Sciatic nerve (tissue), 2 donors: ENCODE measurements at regions not wholly inside any gene's neighbourhood (a gene's known extent, or its start where the extent isn't known, plus 50 kb on each side); places are given as distances from the start of the nearest gene placed in this dataset.

Experiments
- ATAC-seq: fragments of 200-7000 bp; cut with Tn5 transposase; one replicate; pipeline ENCODE4 v1.9.1; 2020; ENCODE audit warnings: mild to moderate bottlenecking, moderate library complexity
- DNase-seq: peaks from one replicate; pipeline ENCODE4 v3.0.0-alpha.2; 2020; ENCODE audit warnings: low spot score
- intact Hi-C: fragments of 100-400 bp; cut with DNase I; formaldehyde crosslinking; loops from one replicate; pipeline ENCODE4 v1.14.2; 2022
- donor health status: DM: no; HTN: no; CAD: no.
- donor health status: DM: no; HTN: no; CAD: no.

GRCh38 chr6:100166956-100167355, 172.9 kb upstream of the MCHR2 start:
- no peak for DNase-seq
- intact Hi-C loops = no loop called here
- ATAC-seq = no peak

- intact Hi-C loops = loop anchor here (2.0 kb wide), 1 partner anchor 67 kb away; no protein-coding TSS in a partner anchor
- DNase-seq (no peak), ATAC-seq (no peak)
Measured at GRCh38 chr6:100165442-100165841, 171.4 kb upstream of the MCHR2 start.

GRCh38 chr6:100163035-100163434, 169.0 kb upstream of the MCHR2 start:
- intact Hi-C loops = no loop called here
- no peak for DNase-seq
- ATAC-seq = no peak

GRCh38 chr6:100161782-100162365, 167.9 kb upstream of the MCHR2 start:
- DNase-seq = no peak
- no peak for ATAC-seq
- intact Hi-C loops = no loop called here

GRCh38 chr6:100160930-100161329, 166.9 kb upstream of the MCHR2 start:
- DNase-seq (no peak), ATAC-seq (no peak)
- intact Hi-C loops = no loop called here

GRCh38 chr6:100155141-100155540, 161.1 kb upstream of the MCHR2 start:
- no peak for DNase-seq
- ATAC-seq = no peak

GRCh38 chr6:100153636-100154275, 159.7 kb upstream of the MCHR2 start:
- ATAC-seq (no peak), DNase-seq (no peak)
- intact Hi-C loops = no loop called here

More at GRCh38 chr6:100155141-100155540, 161.1 kb upstream of the MCHR2 start:
- intact Hi-C loops = no loop called here

- DNase-seq (no peak), ATAC-seq (no peak)
- intact Hi-C loops = no loop called here
Measured at GRCh38 chr6:100152201-100152600, 158.2 kb upstream of the MCHR2 start.

GRCh38 chr6:100144991-100145390, 151.0 kb upstream of the MCHR2 start:
- ATAC-seq (no peak), DNase-seq (no peak)
- intact Hi-C loops = no loop called here

- DNase-seq (no peak), ATAC-seq (no peak)
- intact Hi-C loops = no loop called here
Measured at GRCh38 chr6:100138346-100139022, 144.5 kb upstream of the MCHR2 start.

- intact Hi-C loops = no loop called here
- ATAC-seq (no peak), DNase-seq (no peak)
Measured at GRCh38 chr6:100137759-100138158, 143.7 kb upstream of the MCHR2 start.

GRCh38 chr6:100136590-100136989, 142.6 kb upstream of the MCHR2 start:
- ATAC-seq = no peak
- intact Hi-C loops = no loop called here
- DNase-seq = no peak

GRCh38 chr6:100135977-100136376, 142.0 kb upstream of the MCHR2 start:
- DNase-seq (no peak), ATAC-seq (no peak)
- intact Hi-C loops = no loop called here

GRCh38 chr6:100134703-100135102, 140.7 kb upstream of the MCHR2 start:
- intact Hi-C loops = no loop called here
- no peak for ATAC-seq

GRCh38 chr6:100134297-100134696, 140.3 kb upstream of the MCHR2 start:
- DNase-seq (no peak), ATAC-seq (no peak)
- intact Hi-C loops = no loop called here

More at GRCh38 chr6:100134703-100135102, 140.7 kb upstream of the MCHR2 start:
- no peak for DNase-seq

GRCh38 chr6:100132005-100132404, 138.0 kb upstream of the MCHR2 start:
- ATAC-seq = no peak
- intact Hi-C loops = no loop called here
- DNase-seq = no peak

- DNase-seq (no peak), ATAC-seq (no peak)
- intact Hi-C loops = no loop called here
Measured at GRCh38 chr6:100130630-100131029, 136.6 kb upstream of the MCHR2 start.

GRCh38 chr6:100126790-100127484, 132.9 kb upstream of the MCHR2 start:
- DNase-seq (no peak), ATAC-seq (no peak)
- intact Hi-C loops = no loop called here

- DNase-seq = no peak
- intact Hi-C loops = no loop called here
- ATAC-seq = peak; percentile 44
Measured at GRCh38 chr6:100121854-100122609, 128.0 kb upstream of the MCHR2 start.
